ENCODE measurements at regions not wholly inside any gene's neighbourhood (a gene's known extent, or its start where the extent isn't known, plus 50 kb on each side); places are given as distances from the start of the nearest gene placed in this dataset.
A peak's percentile ranks its signal among the peaks of the same experiment; 100 is the strongest.

DNA sequence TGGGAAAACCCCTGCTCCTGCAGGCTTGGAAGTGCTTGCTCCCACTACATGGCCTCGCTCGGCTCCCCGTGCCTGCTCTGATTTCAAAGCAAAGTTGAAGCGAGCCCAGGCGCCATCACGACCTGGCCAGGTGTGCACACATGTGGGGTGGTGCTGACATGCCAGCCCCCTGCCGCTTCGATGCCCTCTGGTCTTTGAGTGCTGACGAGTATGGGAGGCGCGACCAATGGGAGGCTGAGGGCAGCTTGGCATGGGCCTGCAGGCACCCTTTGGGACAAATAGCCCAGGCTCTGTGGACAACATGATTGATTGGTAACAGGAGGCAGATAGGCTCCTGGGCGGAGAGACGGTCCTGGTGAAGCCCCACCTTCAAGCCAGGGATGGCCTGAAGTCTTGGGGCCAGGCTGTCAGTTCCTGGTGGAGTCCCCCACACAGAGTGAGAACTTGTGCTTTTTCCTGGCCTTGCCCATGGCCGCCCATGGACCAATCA lies 252.4 kb upstream of the SEMA3A start:
- H3K4me3 Mint-ChIP-seq (ENCODE audit: unreplicated experiment) = no peak overlapping the region
- H3K4me1 Mint-ChIP-seq (ENCODE audit: unreplicated experiment) = no peaks in the 10 kb centered on the region
- TF ChIP-seq CTCF (IDR thresholded peaks at IDR 0.05) = no peak
- H3K9me3 Mint-ChIP-seq (ENCODE audit: unreplicated experiment) = peaks cover 17% of the 10 kb centered on the region
- peak; percentile 79 for DNase-seq (ENCODE audit: extremely low spot score, unreplicated experiment)
- H3K36me3 Mint-ChIP-seq (ENCODE audit: unreplicated experiment) = no peaks in the 10 kb centered on the region
- no peak overlapping the region for H3K27ac Mint-ChIP-seq (ENCODE audit: unreplicated experiment)
- no peaks in the 10 kb centered on the region for H3K27me3 Mint-ChIP-seq (ENCODE audit: unreplicated experiment)

DNA sequence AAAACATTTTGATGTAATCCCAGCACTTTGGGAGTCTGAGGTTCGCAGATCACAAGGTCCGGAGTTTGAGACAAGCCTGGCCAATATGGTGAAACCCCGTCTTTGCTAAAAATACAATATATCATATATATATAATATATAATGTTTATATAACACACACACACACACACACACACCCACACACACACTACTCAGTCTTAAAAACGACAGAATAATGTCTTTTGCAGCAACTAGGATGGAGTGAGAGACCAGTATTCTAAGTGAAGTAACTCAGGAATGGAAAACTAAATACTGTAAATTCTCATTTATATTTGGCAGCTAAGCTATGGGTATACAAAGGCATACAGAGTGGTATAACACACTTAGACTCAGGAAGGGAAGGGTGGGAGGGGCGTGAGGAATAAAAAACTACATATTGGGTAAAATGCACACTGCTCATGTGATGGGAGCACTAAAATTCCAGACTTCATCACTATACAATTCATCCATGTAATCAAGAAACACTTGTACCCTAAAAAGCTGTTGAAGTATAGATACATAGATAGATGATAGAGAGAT lies 231.2 kb upstream of the SEMA3A start:
- Mint-ChIP-seq H3K27ac (ENCODE audit: unreplicated experiment) (no peak overlapping the region), H3K27me3 (ENCODE audit: unreplicated experiment) (no peaks in the 10 kb centered on the region), H3K9me3 (ENCODE audit: unreplicated experiment) (peaks cover 23% of the 10 kb centered on the region), H3K4me3 (ENCODE audit: unreplicated experiment) (no peak overlapping the region), H3K36me3 (ENCODE audit: unreplicated experiment) (peaks cover 4% of the 10 kb centered on the region), H3K4me1 (ENCODE audit: unreplicated experiment) (no peaks in the 10 kb centered on the region)
- no peak for TF ChIP-seq CTCF (IDR thresholded peaks at IDR 0.05)
- DNase-seq (ENCODE audit: extremely low spot score, unreplicated experiment) = no peak

GRCh38 chr7:84422790-84423189 lies 228.2 kb upstream of the SEMA3A start:
- no peak for TF ChIP-seq CTCF (IDR thresholded peaks at IDR 0.05)
- DNase-seq (ENCODE audit: extremely low spot score, unreplicated experiment) = no peak
- Mint-ChIP-seq H3K4me3 (ENCODE audit: unreplicated experiment) (no peak overlapping the region), H3K36me3 (ENCODE audit: unreplicated experiment) (peaks cover 14% of the 10 kb centered on the region), H3K27me3 (ENCODE audit: unreplicated experiment) (no peaks in the 10 kb centered on the region), H3K9me3 (ENCODE audit: unreplicated experiment) (peaks cover 36% of the 10 kb centered on the region), H3K4me1 (ENCODE audit: unreplicated experiment) (no peaks in the 10 kb centered on the region), H3K27ac (ENCODE audit: unreplicated experiment) (no peak overlapping the region)

GRCh38 chr7:84412161-84412969 lies 217.8 kb upstream of the SEMA3A start:
- Mint-ChIP-seq H3K27ac (ENCODE audit: unreplicated experiment) (peak overlapping the region; percentile 88), H3K4me3 (ENCODE audit: unreplicated experiment) (no peak overlapping the region), H3K9me3 (ENCODE audit: unreplicated experiment) (peaks cover 5% of the 10 kb centered on the region), H3K4me1 (ENCODE audit: unreplicated experiment) (peaks cover 25% of the 10 kb centered on the region), H3K27me3 (ENCODE audit: unreplicated experiment) (no peaks in the 10 kb centered on the region), H3K36me3 (ENCODE audit: unreplicated experiment) (peaks cover 2% of the 10 kb centered on the region)
- TF ChIP-seq CTCF (IDR thresholded peaks at IDR 0.05) = no peak
- DNase-seq (ENCODE audit: extremely low spot score, unreplicated experiment) = no peak

GRCh38 chr7:84399661-84400060 lies 205.1 kb upstream of the SEMA3A start:
- H3K4me3 Mint-ChIP-seq (ENCODE audit: unreplicated experiment) = no peak overlapping the region
- no peak for DNase-seq (ENCODE audit: extremely low spot score, unreplicated experiment)
- H3K9me3 Mint-ChIP-seq (ENCODE audit: unreplicated experiment) = peaks cover 25% of the 10 kb centered on the region
- H3K4me1 Mint-ChIP-seq (ENCODE audit: unreplicated experiment) = no peaks in the 10 kb centered on the region
- H3K27ac Mint-ChIP-seq (ENCODE audit: unreplicated experiment) = no peak overlapping the region
- H3K27me3 Mint-ChIP-seq (ENCODE audit: unreplicated experiment) = no peaks in the 10 kb centered on the region
- H3K36me3 Mint-ChIP-seq (ENCODE audit: unreplicated experiment) = peaks cover 6% of the 10 kb centered on the region
- TF ChIP-seq CTCF (IDR thresholded peaks at IDR 0.05) = no peak

Data from osteocyte (in vitro differentiated cells).